Right atrium auricular region (tissue), 2 donors: ENCODE measurements at regions not wholly inside any gene's neighbourhood (a gene's known extent, or its start where the extent isn't known, plus 50 kb on each side); places are given as distances from the start of the nearest gene placed in this dataset.

Experiments
- DNase-seq: peaks from one replicate; pipeline ENCODE4 v3.0.0-alpha.2; 2019; ENCODE audit warnings: low spot score
- H3K27ac ChIP-seq, 2 donors: fragments of 200-600 bp; sonication (generic); 1 replicate in 1 of 2; 2 replicates in 1 of 2; pipeline ENCODE4 v1.5.1; 2016 to 2019
- H3K27me3 ChIP-seq, 2 donors: fragments of 200-600 bp; sonication (generic); one replicate each; pipeline versions ENCODE4 v1.5.1 to v1.6.0; 2017 to 2019
- H3K36me3 ChIP-seq: fragments of 200-600 bp; sonication (generic); one replicate; pipeline ENCODE4 v1.5.1; 2016
- H3K4me1 ChIP-seq, 2 donors: fragments of 200-600 bp; sonication (generic); one replicate each; pipeline versions ENCODE4 v1.5.1 to v1.6.0; 2017 to 2019
- H3K4me3 ChIP-seq, 2 donors: fragments of 200-600 bp; sonication (generic); 1 replicate in 1 of 2; 2 replicates in 1 of 2; pipeline ENCODE4 v1.5.1; 2017 to 2019; ENCODE audit warnings: mild to moderate bottlenecking in 1 of 2, moderate library complexity in 1 of 2
- H3K9me3 ChIP-seq, 2 donors: fragments of 200-600 bp; sonication (generic); one replicate each; pipeline ENCODE4 v1.5.1; 2019
- TF ChIP-seq, protein P1 (sequence below), 2 donors: fragments of 200-600 bp; sonication (generic); IDR thresholded peaks; one replicate each; pipeline ENCODE4 v1.5.1; 2019; ENCODE audit warnings: antibody characterized with exemption in 2 of 2

GRCh38 chr4:126851391-126851790 lies 781.4 kb upstream of the INTU start:
- no peaks in the 10 kb centered on the region for H3K36me3 ChIP-seq
- H3K27ac ChIP-seq, result no peak overlapping the region
- no peak for DNase-seq
- no peaks in the 10 kb centered on the region for H3K9me3 ChIP-seq
- H3K4me3 ChIP-seq, result no peak overlapping the region
- TF ChIP-seq, protein P1, sequence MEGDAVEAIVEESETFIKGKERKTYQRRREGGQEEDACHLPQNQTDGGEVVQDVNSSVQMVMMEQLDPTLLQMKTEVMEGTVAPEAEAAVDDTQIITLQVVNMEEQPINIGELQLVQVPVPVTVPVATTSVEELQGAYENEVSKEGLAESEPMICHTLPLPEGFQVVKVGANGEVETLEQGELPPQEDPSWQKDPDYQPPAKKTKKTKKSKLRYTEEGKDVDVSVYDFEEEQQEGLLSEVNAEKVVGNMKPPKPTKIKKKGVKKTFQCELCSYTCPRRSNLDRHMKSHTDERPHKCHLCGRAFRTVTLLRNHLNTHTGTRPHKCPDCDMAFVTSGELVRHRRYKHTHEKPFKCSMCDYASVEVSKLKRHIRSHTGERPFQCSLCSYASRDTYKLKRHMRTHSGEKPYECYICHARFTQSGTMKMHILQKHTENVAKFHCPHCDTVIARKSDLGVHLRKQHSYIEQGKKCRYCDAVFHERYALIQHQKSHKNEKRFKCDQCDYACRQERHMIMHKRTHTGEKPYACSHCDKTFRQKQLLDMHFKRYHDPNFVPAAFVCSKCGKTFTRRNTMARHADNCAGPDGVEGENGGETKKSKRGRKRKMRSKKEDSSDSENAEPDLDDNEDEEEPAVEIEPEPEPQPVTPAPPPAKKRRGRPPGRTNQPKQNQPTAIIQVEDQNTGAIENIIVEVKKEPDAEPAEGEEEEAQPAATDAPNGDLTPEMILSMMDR (IDR thresholded peaks at IDR 0.05), result no peak
- H3K4me1 ChIP-seq, result no peaks in the 10 kb centered on the region
- H3K27me3 ChIP-seq, result no peaks in the 10 kb centered on the region

DNA sequence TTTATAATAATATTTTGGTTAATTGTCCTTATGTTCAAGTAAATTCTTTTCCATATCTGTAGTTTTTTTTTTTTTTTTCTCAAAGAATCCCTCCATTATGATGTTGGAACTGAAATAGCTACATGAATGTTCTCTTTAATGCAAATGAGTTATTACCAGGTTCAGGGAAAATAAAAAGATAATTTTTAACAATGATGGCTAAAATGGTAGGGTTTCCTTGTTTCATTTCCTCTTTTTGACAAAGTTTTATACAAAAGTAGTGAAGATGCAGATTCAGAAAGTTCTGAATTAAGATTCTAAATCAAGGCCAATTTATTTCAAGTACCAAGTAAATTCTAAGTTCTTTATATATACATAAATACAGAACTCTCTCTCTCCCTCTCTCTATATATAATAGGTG lies 779.0 kb upstream of the INTU start:
- Histone ChIP-seq H3K4me3 (no peak overlapping the region), H3K9me3 (no peaks in the 10 kb centered on the region), H3K27me3 (no peaks in the 10 kb centered on the region), H3K27ac (no peak overlapping the region), H3K4me1 (no peaks in the 10 kb centered on the region), H3K36me3 (no peaks in the 10 kb centered on the region)
- TF ChIP-seq, protein P1 (IDR thresholded peaks at IDR 0.05), result no peak
- no peak for DNase-seq

GRCh38 chr4:126856906-126857305 lies 775.9 kb upstream of the INTU start:
- Histone ChIP-seq H3K36me3 (no peaks in the 10 kb centered on the region), H3K27ac (no peak overlapping the region), H3K4me1 (no peaks in the 10 kb centered on the region), H3K4me3 (no peak overlapping the region), H3K9me3 (no peaks in the 10 kb centered on the region), H3K27me3 (no peaks in the 10 kb centered on the region)
- TF ChIP-seq, protein P1 (IDR thresholded peaks at IDR 0.05), result no peak
- DNase-seq, result no peak

DNA sequence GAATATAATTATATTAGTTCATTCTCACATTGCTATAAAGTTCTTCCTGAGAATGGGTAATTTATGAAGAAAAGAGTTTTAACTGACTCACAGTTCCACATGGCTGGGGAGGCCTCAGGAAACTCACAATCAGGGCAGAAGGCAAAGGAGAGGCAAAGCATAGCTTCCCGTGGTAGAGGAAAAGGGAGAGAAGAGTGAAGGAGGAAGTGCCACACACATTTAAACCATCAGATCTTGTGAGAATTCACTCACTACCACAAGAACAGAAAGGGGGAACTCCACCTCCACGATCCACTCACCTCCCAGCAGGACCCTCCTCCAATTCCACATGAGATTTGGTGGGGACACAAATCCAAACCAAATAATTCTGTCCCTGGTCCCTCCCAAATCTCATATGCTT lies 773.4 kb upstream of the INTU start:
- TF ChIP-seq, protein P1 (IDR thresholded peaks at IDR 0.05), result no peak
- no peaks in the 10 kb centered on the region for H3K36me3 ChIP-seq
- no peak overlapping the region for H3K4me3 ChIP-seq
- no peak overlapping the region for H3K27ac ChIP-seq
- no peaks in the 10 kb centered on the region for H3K27me3 ChIP-seq
- H3K9me3 ChIP-seq, result no peaks in the 10 kb centered on the region
- no peak for DNase-seq
- H3K4me1 ChIP-seq, result no peaks in the 10 kb centered on the region

DNA sequence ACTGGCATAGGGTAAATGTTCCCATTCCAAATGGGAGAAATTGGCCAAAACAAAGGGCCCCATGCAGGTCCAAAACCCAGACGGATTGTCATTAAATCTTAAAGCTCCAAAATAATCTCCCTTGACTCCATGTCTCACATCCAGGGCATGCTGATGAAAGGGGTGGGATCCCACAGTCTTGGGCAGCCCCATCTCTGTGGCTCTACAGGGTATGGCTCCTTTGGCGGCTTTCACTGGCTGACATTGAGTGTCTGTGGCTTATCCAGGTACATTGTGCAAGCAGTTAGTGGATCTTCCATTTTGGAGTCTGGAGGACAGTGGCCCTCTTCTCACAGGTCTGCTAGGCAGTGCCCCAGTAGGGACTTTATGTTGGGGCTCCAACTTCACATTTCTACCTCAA lies 772.9 kb upstream of the INTU start:
- Histone ChIP-seq H3K4me3 (no peak overlapping the region), H3K9me3 (no peaks in the 10 kb centered on the region), H3K27me3 (no peaks in the 10 kb centered on the region), H3K4me1 (no peaks in the 10 kb centered on the region), H3K27ac (no peak overlapping the region), H3K36me3 (no peaks in the 10 kb centered on the region)
- TF ChIP-seq, protein P1 (IDR thresholded peaks at IDR 0.05), result no peak
- DNase-seq, result no peak

- no peaks in the 10 kb centered on the region for H3K9me3 ChIP-seq
- DNase-seq, result no peak
- no peaks in the 10 kb centered on the region for H3K27me3 ChIP-seq
- no peak overlapping the region for H3K4me3 ChIP-seq
- H3K27ac ChIP-seq, result no peak overlapping the region
- no peaks in the 10 kb centered on the region for H3K36me3 ChIP-seq
- TF ChIP-seq, protein P1 (IDR thresholded peaks at IDR 0.05), result no peak
- H3K4me1 ChIP-seq, result no peaks in the 10 kb centered on the region
These were observed 772.4 kb upstream of the INTU start for GRCh38 chr4:126860308-126860707.
